HG03469 (cell line): ENCODE measurements at regions not wholly inside any gene's neighbourhood (a gene's known extent, or its start where the extent isn't known, plus 50 kb on each side); places are given as distances from the start of the nearest gene placed in this dataset.

Experiments
- ATAC-seq: cut with Tn5 transposase; IDR thresholded peaks from one replicate; pipeline ENCODE4 v1.9.1; 2021; ENCODE audit warnings: mild to moderate bottlenecking, moderate library complexity, moderate number of reproducible peaks; ENCODE audit not compliant: unreplicated experiment

- ATAC-seq: no peak
Measured at GRCh38 chr10:90435296-90435695, 422.5 kb downstream of the HTR7 start.

GRCh38 chr10:90437452-90437851, 420.4 kb downstream of the HTR7 start:
- ATAC-seq: no peak

GRCh38 chr10:90440870-90441269, 417.0 kb downstream of the HTR7 start:
- ATAC-seq: no peak

GRCh38 chr10:90443342-90443741, 414.5 kb downstream of the HTR7 start:
- no peak for ATAC-seq

- ATAC-seq: no peak
Measured at GRCh38 chr10:90447831-90448230, 410.0 kb downstream of the HTR7 start.

GRCh38 chr10:90450797-90451196, 407.0 kb downstream of the HTR7 start:
- ATAC-seq: no peak

GRCh38 chr10:90451283-90451682, 406.6 kb downstream of the HTR7 start:
- no peak for ATAC-seq

GRCh38 chr10:90458054-90458453, 399.8 kb downstream of the HTR7 start:
- ATAC-seq: no peak

GRCh38 chr10:90458571-90458970, 399.3 kb downstream of the HTR7 start:
- ATAC-seq: no peak

GRCh38 chr10:90461437-90462155, 396.2 kb downstream of the HTR7 start:
- ATAC-seq: no peak

GRCh38 chr10:90462749-90463470, 394.9 kb downstream of the HTR7 start:
- ATAC-seq: no peak

GRCh38 chr10:90464329-90464728, 393.5 kb downstream of the HTR7 start:
- no peak for ATAC-seq

GRCh38 chr10:90470966-90471365, 386.9 kb downstream of the HTR7 start:
- no peak for ATAC-seq

GRCh38 chr10:90480466-90480865, 377.4 kb downstream of the HTR7 start:
- no peak for ATAC-seq

- ATAC-seq: no peak
Measured at GRCh38 chr10:90481326-90481923, 376.4 kb downstream of the HTR7 start.

- no peak for ATAC-seq
Measured at GRCh38 chr10:90484518-90484917, 373.3 kb downstream of the HTR7 start.

GRCh38 chr10:90494183-90494582, 363.7 kb downstream of the HTR7 start:
- ATAC-seq: no peak

GRCh38 chr10:90504172-90504571, 353.7 kb downstream of the HTR7 start:
- no peak for ATAC-seq

- no peak for ATAC-seq
Measured at GRCh38 chr10:90526721-90527120, 331.1 kb downstream of the HTR7 start.

- ATAC-seq: no peak
Measured at GRCh38 chr10:90530521-90530920, 327.3 kb downstream of the HTR7 start.

- ATAC-seq: no peak
Measured at GRCh38 chr10:90557385-90557784, 300.5 kb downstream of the HTR7 start.

- no peak for ATAC-seq
Measured at GRCh38 chr10:90560331-90560730, 297.5 kb downstream of the HTR7 start.
